GM19238 (cell line): ENCODE measurements at regions not wholly inside any gene's neighbourhood (a gene's known extent, or its start where the extent isn't known, plus 50 kb on each side); places are given as distances from the start of the nearest gene placed in this dataset.

Experiments
- DNase-seq: peaks from one replicate; pipeline ENCODE4 v3.0.0; 2011; ENCODE audit warnings: low spot score; ENCODE audit not compliant: insufficient read length

GRCh38 chr17:72301887-72302286 lies 181.1 kb downstream of the SOX9 start:
- no peak for DNase-seq

DNA sequence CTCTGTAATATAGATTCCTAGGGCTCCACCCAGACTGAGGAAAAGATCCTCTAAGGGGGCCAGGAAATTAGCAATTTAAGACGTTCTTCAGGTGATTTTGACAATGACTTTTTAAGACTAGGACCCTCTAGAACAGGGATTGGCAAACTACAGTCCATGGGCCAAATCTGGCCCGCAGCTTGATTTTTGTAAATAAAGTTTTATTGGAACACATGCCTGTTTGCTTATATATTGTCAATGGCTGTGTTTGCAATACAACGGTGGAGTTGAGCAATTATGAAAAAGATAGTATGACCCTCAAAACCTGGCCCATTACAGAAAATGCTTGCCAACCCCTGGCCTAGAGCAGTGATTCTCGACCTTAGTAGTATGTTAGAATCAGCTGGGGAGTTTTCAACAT lies 181.9 kb downstream of the SOX9 start:
- DNase-seq: no peak

- no peak for DNase-seq
Observed at GRCh38 chr17:72303787-72304733, 183.2 kb downstream of the SOX9 start.

- DNase-seq: no peak
Observed at GRCh38 chr17:72304859-72305258, 184.0 kb downstream of the SOX9 start.

DNA sequence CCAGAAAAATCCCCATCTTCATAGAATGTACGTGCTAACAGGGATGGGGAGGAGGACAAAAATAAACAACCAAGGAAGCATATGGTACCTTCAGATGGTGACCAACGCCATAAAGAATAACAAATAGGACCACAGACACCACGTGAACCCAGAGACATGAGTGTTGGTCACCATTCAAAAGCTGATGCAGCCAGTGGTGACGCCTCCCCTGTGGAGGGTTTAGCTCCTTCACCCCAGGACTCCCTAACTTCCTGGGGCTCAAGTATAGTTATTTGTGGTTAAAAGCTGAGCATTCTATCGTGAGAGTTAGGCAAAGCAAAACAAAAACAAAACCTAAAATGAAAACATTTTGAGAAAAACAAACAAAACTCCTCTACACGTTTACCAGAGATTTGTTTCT lies 184.7 kb downstream of the SOX9 start:
- no peak for DNase-seq

- no peak for DNase-seq
Observed at GRCh38 chr17:72306037-72306436, 185.2 kb downstream of the SOX9 start.

DNA sequence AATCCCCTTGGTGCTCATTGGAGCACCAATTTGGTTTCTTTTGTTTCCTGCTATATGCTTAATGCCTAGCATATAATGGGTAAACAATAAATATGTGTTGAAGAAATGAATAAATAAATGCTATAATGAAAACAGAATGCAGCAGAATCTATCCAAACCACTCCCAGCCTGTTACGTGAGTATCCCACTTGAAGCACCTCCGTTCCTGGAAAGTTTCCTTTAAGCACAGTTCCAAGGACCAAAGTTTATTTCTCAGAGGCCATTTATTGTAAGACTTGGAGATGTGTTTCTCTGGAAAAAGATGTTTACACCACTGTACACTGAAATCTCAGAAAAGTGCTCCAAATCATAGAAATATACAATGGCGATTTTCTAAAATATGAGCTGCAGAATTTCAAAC lies 187.0 kb downstream of the SOX9 start:
- no peak for DNase-seq

- no peak for DNase-seq
Observed at GRCh38 chr17:72308744-72309385, 188.0 kb downstream of the SOX9 start.

DNA sequence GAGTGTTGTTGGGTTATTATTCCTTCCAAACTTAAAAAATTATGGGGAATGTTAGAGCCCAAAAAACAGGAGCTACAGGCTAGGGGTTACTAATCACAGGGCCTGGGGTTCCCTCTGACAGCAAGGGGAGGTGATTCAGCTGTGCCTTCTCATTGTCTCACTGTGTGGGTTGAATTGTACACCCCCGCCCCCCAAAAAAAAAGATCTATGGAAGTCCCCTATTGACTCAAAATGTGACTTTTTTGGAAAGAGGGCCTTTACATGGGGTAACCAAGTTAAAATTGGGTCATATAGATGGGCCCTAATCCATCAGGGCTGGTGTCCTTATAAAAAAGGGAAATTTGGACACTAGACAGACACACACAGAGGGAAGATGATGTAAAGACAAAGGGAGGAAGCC lies 190.2 kb downstream of the SOX9 start:
- no peak for DNase-seq

DNA sequence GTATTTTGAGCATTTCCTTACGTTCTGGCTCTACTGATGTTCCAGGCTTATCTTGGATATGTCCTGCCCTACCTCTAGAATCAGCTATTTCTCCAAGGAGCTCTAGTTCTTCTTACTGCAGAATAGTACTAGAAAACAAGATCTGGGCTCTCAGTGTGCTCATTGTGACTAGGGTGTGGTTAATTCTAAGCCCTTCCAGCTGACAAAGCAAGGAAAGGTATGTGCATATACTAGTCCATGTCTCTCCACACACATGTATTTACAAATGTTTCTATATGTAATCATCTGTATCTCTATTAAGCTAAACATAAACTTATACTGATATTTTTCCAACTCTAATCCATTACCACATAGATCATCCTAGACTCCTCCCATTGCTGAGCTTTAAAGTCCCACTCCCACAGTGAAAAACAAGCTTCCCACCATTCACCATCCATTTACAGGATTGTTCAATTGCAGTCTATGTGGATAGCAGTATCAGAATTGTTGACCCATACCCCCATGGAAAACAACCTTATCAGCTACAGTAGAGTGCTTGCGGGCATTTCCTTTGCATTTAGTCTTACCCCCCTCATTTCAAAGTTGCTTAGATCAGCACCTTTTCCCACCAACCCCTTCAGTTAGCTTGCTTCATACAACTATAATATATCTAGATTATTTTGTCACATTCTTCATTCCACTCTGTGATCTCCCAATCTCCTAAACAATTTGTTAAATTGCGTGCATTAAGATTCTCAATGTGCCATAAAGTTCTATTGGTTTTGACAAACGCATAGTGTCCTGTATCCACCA lies 194.5 kb downstream of the SOX9 start:
- no peak for DNase-seq

GRCh38 chr17:72318131-72318530 lies 197.3 kb downstream of the SOX9 start:
- DNase-seq: no peak

DNA sequence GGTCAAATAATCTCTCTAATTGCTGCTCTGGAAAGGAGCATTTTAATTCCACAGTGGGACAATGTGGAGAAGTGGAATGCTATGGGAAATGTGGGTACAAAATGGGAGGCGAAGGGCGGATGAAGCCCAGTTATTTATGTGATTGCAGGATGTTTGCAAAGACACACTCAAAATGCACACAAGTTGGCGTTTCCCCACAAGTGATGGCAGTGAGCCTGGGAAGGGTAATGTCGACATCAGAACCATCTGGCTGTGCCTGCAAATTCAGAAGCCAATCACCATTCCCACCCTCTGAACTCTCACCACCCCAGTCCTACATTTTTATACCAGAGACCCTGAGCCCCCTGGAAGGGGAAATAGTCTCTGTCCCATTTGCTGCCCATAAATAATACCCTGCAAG lies 201.1 kb downstream of the SOX9 start:
- DNase-seq: no peak

DNA sequence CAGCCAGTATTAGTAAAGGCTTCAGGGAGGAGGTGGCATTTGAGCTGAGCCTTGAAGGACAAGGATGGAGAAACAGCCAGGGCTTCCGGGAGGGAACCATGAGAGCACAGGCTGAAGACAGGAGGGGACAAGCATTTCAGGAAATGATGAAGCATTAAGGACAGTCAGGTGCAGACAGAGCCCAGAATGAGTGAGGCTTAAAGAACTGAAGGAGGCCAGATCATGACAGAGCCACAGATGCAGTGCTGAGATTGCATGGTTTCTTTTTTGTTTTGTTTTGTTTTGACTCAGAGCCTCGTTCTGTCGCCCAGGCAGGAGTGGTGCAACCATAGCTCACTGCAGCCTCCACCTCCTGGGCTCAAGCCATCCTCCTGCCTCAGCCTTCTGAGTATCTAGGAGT lies 211.5 kb downstream of the SOX9 start:
- no peak for DNase-seq

GRCh38 chr17:72333570-72333969 lies 212.8 kb downstream of the SOX9 start:
- no peak for DNase-seq

- no peak for DNase-seq
Observed at GRCh38 chr17:72334205-72334604, 213.4 kb downstream of the SOX9 start.

GRCh38 chr17:72336026-72336803 lies 215.4 kb downstream of the SOX9 start:
- DNase-seq: no peak

GRCh38 chr17:72336804-72337070 lies 215.9 kb downstream of the SOX9 start:
- no peak for DNase-seq

DNA sequence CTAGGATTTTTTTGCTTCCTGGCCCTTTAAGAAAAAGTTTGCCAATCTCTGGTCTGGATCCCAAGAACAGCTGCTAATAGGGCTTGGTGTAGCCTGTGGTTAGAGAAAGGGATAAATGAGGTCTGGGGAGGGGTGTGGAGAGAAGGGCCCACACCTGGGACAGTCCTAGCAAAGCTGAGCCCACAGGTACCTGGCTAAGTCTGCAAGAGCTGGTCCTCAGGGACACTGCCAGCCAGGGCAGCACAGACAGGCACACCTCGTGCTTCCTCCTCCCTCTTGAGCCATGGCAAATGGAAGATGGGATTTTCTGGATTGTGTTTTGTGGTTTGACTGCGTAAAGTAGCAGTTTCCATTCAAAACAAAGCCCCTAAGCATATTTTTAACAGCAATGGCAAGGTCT lies 217.5 kb downstream of the SOX9 start:
- DNase-seq: no peak

GRCh38 chr17:72338847-72339790 lies 218.3 kb downstream of the SOX9 start:
- no peak for DNase-seq

GRCh38 chr17:72340836-72341235 lies 220.0 kb downstream of the SOX9 start:
- DNase-seq: no peak
